Testis (tissue), 2 donors: ENCODE measurements at regions not wholly inside any gene's neighbourhood (a gene's known extent, or its start where the extent isn't known, plus 50 kb on each side); places are given as distances from the start of the nearest gene placed in this dataset.

Source experiments
- POLR2A ChIP-seq: fragments of 450-650 bp; IDR thresholded peaks from one replicate; pipeline ENCODE4 v1.6.1; 2017; ENCODE audit warnings: antibody characterized with exemption, mild to moderate bottlenecking, moderate library complexity
- TF ChIP-seq, protein P1 (sequence below), 3 experiments: fragments of 450-650 bp in 2 of 3; fragments of 200-600 bp in 1 of 3; sonication (generic) in 1 of 3; IDR thresholded peaks; one replicate each; pipeline ENCODE4 v1.5.1; 2016 to 2019; ENCODE audit warnings: antibody characterized with exemption in 3 of 3, mild to moderate bottlenecking in 2 of 3, moderate library complexity in 1 of 3

- TF ChIP-seq, protein P1, sequence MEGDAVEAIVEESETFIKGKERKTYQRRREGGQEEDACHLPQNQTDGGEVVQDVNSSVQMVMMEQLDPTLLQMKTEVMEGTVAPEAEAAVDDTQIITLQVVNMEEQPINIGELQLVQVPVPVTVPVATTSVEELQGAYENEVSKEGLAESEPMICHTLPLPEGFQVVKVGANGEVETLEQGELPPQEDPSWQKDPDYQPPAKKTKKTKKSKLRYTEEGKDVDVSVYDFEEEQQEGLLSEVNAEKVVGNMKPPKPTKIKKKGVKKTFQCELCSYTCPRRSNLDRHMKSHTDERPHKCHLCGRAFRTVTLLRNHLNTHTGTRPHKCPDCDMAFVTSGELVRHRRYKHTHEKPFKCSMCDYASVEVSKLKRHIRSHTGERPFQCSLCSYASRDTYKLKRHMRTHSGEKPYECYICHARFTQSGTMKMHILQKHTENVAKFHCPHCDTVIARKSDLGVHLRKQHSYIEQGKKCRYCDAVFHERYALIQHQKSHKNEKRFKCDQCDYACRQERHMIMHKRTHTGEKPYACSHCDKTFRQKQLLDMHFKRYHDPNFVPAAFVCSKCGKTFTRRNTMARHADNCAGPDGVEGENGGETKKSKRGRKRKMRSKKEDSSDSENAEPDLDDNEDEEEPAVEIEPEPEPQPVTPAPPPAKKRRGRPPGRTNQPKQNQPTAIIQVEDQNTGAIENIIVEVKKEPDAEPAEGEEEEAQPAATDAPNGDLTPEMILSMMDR (IDR thresholded peaks at IDR 0.05), result no peak
- TF ChIP-seq POLR2A, result no peak
Observed at GRCh38 chr1:76018045-76018444, 56.5 kb upstream of the ST6GALNAC3 start.
